ENCODE measurements at regions not wholly inside any gene's neighbourhood (a gene's known extent, or its start where the extent isn't known, plus 50 kb on each side); places are given as distances from the start of the nearest gene placed in this dataset.
"Not testable (repeated sequence)": the region's sequence is repeated elsewhere in the genome, so short reads cannot be mapped to it uniquely, and the experiment has no call there.

DNA sequence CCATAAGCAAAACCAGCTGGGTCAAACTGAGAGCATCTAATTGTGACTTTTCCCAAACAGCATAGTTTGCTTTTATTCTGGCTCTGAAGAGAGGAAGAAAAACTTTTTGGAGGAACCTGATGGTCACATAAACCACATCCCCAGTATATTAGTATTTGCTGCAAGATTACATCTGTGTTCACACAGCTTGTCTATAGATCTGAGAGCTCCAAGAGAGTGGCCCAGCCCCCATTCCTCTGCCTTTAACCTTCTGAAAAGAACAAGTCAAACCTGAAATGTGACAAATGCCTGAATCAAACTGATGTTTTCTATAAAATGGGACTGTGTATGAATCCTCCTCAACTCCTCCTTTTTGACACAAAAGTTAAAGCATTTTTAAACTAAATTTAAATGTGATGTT lies 435.2 kb downstream of the ZNF479 start:
- TF ChIP-seq, protein P1, sequence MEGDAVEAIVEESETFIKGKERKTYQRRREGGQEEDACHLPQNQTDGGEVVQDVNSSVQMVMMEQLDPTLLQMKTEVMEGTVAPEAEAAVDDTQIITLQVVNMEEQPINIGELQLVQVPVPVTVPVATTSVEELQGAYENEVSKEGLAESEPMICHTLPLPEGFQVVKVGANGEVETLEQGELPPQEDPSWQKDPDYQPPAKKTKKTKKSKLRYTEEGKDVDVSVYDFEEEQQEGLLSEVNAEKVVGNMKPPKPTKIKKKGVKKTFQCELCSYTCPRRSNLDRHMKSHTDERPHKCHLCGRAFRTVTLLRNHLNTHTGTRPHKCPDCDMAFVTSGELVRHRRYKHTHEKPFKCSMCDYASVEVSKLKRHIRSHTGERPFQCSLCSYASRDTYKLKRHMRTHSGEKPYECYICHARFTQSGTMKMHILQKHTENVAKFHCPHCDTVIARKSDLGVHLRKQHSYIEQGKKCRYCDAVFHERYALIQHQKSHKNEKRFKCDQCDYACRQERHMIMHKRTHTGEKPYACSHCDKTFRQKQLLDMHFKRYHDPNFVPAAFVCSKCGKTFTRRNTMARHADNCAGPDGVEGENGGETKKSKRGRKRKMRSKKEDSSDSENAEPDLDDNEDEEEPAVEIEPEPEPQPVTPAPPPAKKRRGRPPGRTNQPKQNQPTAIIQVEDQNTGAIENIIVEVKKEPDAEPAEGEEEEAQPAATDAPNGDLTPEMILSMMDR (IDR thresholded peaks at IDR 0.05), result not testable (repeated sequence)
- not testable (repeated sequence) for TF ChIP-seq POLR2A (IDR thresholded peaks at IDR 0.05)

Data from tibial nerve (tissue), 3 donors.